ENCODE measurements at regions not wholly inside any gene's neighbourhood (a gene's known extent, or its start where the extent isn't known, plus 50 kb on each side); places are given as distances from the start of the nearest gene placed in this dataset.
"Not testable (repeated sequence)": the region's sequence is repeated elsewhere in the genome, so short reads cannot be mapped to it uniquely, and the experiment has no call there.

DNA sequence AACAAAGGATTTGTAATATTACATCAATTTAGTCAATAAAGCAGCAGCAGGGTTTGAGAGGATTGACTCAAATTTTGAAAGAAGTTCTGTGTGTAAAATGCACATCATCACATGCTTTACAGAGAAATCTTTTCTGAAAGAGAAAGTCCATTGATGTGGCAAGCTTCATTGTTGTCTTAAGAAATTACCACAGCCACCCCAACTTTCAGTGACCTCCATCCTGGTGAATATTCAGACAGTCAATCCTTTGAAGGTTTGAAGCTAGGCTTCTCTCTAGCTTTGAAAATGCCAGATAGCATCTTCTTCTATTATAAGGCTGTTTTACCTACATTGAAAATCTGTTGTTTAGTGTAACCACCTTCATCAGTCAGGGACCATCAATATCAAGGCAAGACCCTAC, 51.8 kb upstream of the SETMAR start:
- Histone ChIP-seq H2AFZ (ENCODE audit: low read length) (no peak overlapping the region), H3K4me1 (ENCODE audit: insufficient read depth, low read length) (no peaks in the 10 kb centered on the region)
- TF ChIP-seq, protein P1, sequence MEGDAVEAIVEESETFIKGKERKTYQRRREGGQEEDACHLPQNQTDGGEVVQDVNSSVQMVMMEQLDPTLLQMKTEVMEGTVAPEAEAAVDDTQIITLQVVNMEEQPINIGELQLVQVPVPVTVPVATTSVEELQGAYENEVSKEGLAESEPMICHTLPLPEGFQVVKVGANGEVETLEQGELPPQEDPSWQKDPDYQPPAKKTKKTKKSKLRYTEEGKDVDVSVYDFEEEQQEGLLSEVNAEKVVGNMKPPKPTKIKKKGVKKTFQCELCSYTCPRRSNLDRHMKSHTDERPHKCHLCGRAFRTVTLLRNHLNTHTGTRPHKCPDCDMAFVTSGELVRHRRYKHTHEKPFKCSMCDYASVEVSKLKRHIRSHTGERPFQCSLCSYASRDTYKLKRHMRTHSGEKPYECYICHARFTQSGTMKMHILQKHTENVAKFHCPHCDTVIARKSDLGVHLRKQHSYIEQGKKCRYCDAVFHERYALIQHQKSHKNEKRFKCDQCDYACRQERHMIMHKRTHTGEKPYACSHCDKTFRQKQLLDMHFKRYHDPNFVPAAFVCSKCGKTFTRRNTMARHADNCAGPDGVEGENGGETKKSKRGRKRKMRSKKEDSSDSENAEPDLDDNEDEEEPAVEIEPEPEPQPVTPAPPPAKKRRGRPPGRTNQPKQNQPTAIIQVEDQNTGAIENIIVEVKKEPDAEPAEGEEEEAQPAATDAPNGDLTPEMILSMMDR (IDR thresholded peaks at IDR 0.05; ENCODE audit: extremely low read depth, low read depth, low read length) = no peak

DNA sequence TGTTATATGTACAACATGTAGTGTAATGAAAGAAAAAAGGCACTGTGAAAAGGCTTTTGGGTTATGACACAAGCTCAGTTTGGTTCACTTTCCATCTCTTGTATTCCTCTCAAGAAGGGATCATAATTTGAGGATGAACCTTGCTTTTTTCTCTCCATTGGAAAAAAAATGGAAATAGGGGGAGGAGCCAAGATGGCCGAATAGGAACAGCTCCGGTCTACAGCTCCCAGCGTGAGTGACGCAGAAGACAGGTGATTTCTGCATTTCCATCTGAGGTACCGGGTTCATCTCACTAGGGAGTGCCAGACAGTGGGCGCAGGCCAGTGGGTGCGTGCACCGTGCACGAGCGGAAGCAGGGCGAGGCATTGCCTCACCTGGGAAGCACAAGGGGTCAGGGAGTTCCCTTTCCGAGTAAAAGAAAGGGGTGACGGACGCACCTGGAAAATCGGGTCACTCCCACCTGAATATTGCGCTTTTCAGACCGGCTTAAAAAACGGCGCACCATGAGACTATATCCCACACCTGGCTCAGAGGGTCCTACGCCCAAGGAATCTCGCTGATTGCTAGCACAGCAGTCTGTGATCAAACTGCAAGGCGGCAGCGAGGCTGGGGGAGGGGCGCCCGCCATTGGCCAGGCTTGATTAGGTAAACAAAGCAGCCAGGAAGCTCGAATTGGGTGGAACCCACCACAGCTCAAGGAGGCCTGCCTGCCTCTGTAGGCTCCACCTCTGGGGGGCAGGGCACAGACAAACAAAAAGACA, 49.9 kb upstream of the SETMAR start:
- not testable (repeated sequence) for H3K27me3 ChIP-seq (ENCODE audit: insufficient read depth, low read length); DNase-seq (ENCODE audit: insufficient read length, low spot score, missing footprints); H3K9me3 ChIP-seq (ENCODE audit: low read depth, low read length); H3K4me3 ChIP-seq (ENCODE audit: insufficient read depth, low read length); H3K79me2 ChIP-seq (ENCODE audit: insufficient read depth, low read length); H3K4me2 ChIP-seq (ENCODE audit: insufficient read depth, low read length); H3K36me3 ChIP-seq (ENCODE audit: insufficient read depth, low read length); H3K27ac ChIP-seq (ENCODE audit: low read depth, low read length); H3K4me1 ChIP-seq (ENCODE audit: insufficient read depth, low read length); H2AFZ ChIP-seq (ENCODE audit: low read length); H4K20me1 ChIP-seq (ENCODE audit: insufficient read depth, low read length)

More for the DNA sequence above, 51.8 kb upstream of the SETMAR start:
- Histone ChIP-seq H3K4me2 (ENCODE audit: insufficient read depth, low read length) (no peak overlapping the region), H3K4me3 (ENCODE audit: insufficient read depth, low read length) (no peak overlapping the region), H3K36me3 (ENCODE audit: insufficient read depth, low read length) (no peaks in the 10 kb centered on the region), H3K27ac (ENCODE audit: low read depth, low read length) (no peak overlapping the region), H3K27me3 (ENCODE audit: insufficient read depth, low read length) (no peaks in the 10 kb centered on the region), H3K79me2 (ENCODE audit: insufficient read depth, low read length) (no peaks in the 10 kb centered on the region), H3K9me3 (ENCODE audit: low read depth, low read length) (no peaks in the 10 kb centered on the region), H4K20me1 (ENCODE audit: insufficient read depth, low read length) (no peaks in the 10 kb centered on the region)
- DNase-seq (ENCODE audit: insufficient read length, low spot score, missing footprints) = no peak
